ENCODE measurements at regions not wholly inside any gene's neighbourhood (a gene's known extent, or its start where the extent isn't known, plus 50 kb on each side); places are given as distances from the start of the nearest gene placed in this dataset.
"Not testable (repeated sequence)": the region's sequence is repeated elsewhere in the genome, so short reads cannot be mapped to it uniquely, and the experiment has no call there.

- DNase-seq (ENCODE audit: insufficient read length, low spot score) (no peak), FAIRE-seq (no peak)
- no peak for TF ChIP-seq POLR2A (IDR thresholded peaks at IDR 0.05; ENCODE audit: low read depth, low read length)
Measured at GRCh38 chr21:19018529-19018928, 614.9 kb upstream of the TMPRSS15 start.

- FAIRE-seq (no peak), DNase-seq (ENCODE audit: insufficient read length, low spot score) (no peak)
- no peak for TF ChIP-seq POLR2A (IDR thresholded peaks at IDR 0.05; ENCODE audit: low read depth, low read length)
Measured at GRCh38 chr21:19022978-19023377, 619.4 kb upstream of the TMPRSS15 start.

- no peak for TF ChIP-seq POLR2A (IDR thresholded peaks at IDR 0.05; ENCODE audit: low read depth, low read length)
- DNase-seq (ENCODE audit: insufficient read length, low spot score), result no peak
- no peak for FAIRE-seq
Measured at GRCh38 chr21:19026911-19027310, 623.3 kb upstream of the TMPRSS15 start.

- TF ChIP-seq POLR2A (IDR thresholded peaks at IDR 0.05; ENCODE audit: low read depth, low read length), result no peak
- DNase-seq (ENCODE audit: insufficient read length, low spot score), result no peak
- no peak for FAIRE-seq
Measured at GRCh38 chr21:19029816-19030215, 626.2 kb upstream of the TMPRSS15 start.

- DNase-seq (ENCODE audit: insufficient read length, low spot score), result no peak
Measured at GRCh38 chr21:19031953-19032352, 628.4 kb upstream of the TMPRSS15 start.

GRCh38 chr21:19034041-19034440 is 630.5 kb upstream of the TMPRSS15 start:
- no peak for TF ChIP-seq POLR2A (IDR thresholded peaks at IDR 0.05; ENCODE audit: low read depth, low read length)
- no peak for FAIRE-seq
- DNase-seq (ENCODE audit: insufficient read length, low spot score), result no peak

More at GRCh38 chr21:19031953-19032352, 628.4 kb upstream of the TMPRSS15 start:
- no peak for FAIRE-seq
- TF ChIP-seq POLR2A (IDR thresholded peaks at IDR 0.05; ENCODE audit: low read depth, low read length), result no peak

GRCh38 chr21:19034560-19034959 is 631.0 kb upstream of the TMPRSS15 start:
- no peak for FAIRE-seq

GRCh38 chr21:19045876-19046275 is 642.3 kb upstream of the TMPRSS15 start:
- no peak for DNase-seq (ENCODE audit: insufficient read length, low spot score)
- FAIRE-seq, result no peak
- TF ChIP-seq POLR2A (IDR thresholded peaks at IDR 0.05; ENCODE audit: low read depth, low read length), result no peak

More at GRCh38 chr21:19034560-19034959, 631.0 kb upstream of the TMPRSS15 start:
- no peak for TF ChIP-seq POLR2A (IDR thresholded peaks at IDR 0.05; ENCODE audit: low read depth, low read length)
- no peak for DNase-seq (ENCODE audit: insufficient read length, low spot score)

GRCh38 chr21:19048098-19048672 is 644.6 kb upstream of the TMPRSS15 start:
- DNase-seq (ENCODE audit: insufficient read length, low spot score) (no peak), FAIRE-seq (no peak)
- no peak for TF ChIP-seq POLR2A (IDR thresholded peaks at IDR 0.05; ENCODE audit: low read depth, low read length)

- no peak for FAIRE-seq
- no peak for TF ChIP-seq POLR2A (IDR thresholded peaks at IDR 0.05; ENCODE audit: low read depth, low read length)
Measured at GRCh38 chr21:19049567-19049966, 646.0 kb upstream of the TMPRSS15 start.

GRCh38 chr21:19065164-19065563 is 661.6 kb upstream of the TMPRSS15 start:
- no peak for FAIRE-seq
- no peak for DNase-seq (ENCODE audit: insufficient read length, low spot score)
- no peak for TF ChIP-seq POLR2A (IDR thresholded peaks at IDR 0.05; ENCODE audit: low read depth, low read length)

More at GRCh38 chr21:19049567-19049966, 646.0 kb upstream of the TMPRSS15 start:
- no peak for DNase-seq (ENCODE audit: insufficient read length, low spot score)

GRCh38 chr21:19076031-19076430 is 672.4 kb upstream of the TMPRSS15 start:
- no peak for FAIRE-seq
- TF ChIP-seq POLR2A (IDR thresholded peaks at IDR 0.05; ENCODE audit: low read depth, low read length), result no peak
- no peak for DNase-seq (ENCODE audit: insufficient read length, low spot score)

- DNase-seq (ENCODE audit: insufficient read length, low spot score), result no peak
- TF ChIP-seq POLR2A (IDR thresholded peaks at IDR 0.05; ENCODE audit: low read depth, low read length), result no peak
- no peak for FAIRE-seq
Measured at GRCh38 chr21:19109694-19110093, 706.1 kb upstream of the TMPRSS15 start.

- not testable (repeated sequence) for FAIRE-seq; DNase-seq (ENCODE audit: insufficient read length, low spot score)
Measured at GRCh38 chr21:19119259-19119658, 715.7 kb upstream of the TMPRSS15 start.

- DNase-seq (ENCODE audit: insufficient read length, low spot score), result no peak
- FAIRE-seq, result no peak
- no peak for TF ChIP-seq POLR2A (IDR thresholded peaks at IDR 0.05; ENCODE audit: low read depth, low read length)
Measured at GRCh38 chr21:19120591-19120990, 717.0 kb upstream of the TMPRSS15 start.

GRCh38 chr21:19122356-19122755 is 718.8 kb upstream of the TMPRSS15 start:
- no peak for TF ChIP-seq POLR2A (IDR thresholded peaks at IDR 0.05; ENCODE audit: low read depth, low read length)
- FAIRE-seq (no peak), DNase-seq (ENCODE audit: insufficient read length, low spot score) (no peak)

Data from H54 (cell line).